LNCAP (cell line): ENCODE measurements at regions not wholly inside any gene's neighbourhood (a gene's known extent, or its start where the extent isn't known, plus 50 kb on each side); places are given as distances from the start of the nearest gene placed in this dataset.

Source experiments
- TF ChIP-seq, protein P1 (sequence below): fragments of 450-650 bp; IDR thresholded peaks from 2 replicates; pipeline ENCODE4 v1.5.1; 2017; ENCODE audit warnings: mild to moderate bottlenecking

DNA sequence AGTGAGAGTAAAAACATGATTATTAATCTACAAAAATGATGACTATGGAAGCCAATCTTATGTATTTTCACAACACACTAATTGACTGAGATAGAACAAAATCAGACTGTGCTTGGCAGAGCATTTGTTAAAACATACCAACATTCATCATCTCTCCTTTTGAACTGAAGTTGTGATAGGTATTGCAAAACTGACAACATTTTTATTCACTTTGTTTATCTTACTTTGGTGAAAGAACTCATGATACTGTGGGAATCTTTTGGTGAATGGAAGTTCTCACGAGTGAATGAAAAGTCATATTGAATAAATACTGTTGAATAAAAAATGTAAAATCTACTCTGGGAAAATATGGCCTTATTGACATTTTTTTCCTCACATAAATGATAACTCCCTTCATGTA lies 1430.2 kb upstream of the PIK3C3 start:
- TF ChIP-seq, protein P1, sequence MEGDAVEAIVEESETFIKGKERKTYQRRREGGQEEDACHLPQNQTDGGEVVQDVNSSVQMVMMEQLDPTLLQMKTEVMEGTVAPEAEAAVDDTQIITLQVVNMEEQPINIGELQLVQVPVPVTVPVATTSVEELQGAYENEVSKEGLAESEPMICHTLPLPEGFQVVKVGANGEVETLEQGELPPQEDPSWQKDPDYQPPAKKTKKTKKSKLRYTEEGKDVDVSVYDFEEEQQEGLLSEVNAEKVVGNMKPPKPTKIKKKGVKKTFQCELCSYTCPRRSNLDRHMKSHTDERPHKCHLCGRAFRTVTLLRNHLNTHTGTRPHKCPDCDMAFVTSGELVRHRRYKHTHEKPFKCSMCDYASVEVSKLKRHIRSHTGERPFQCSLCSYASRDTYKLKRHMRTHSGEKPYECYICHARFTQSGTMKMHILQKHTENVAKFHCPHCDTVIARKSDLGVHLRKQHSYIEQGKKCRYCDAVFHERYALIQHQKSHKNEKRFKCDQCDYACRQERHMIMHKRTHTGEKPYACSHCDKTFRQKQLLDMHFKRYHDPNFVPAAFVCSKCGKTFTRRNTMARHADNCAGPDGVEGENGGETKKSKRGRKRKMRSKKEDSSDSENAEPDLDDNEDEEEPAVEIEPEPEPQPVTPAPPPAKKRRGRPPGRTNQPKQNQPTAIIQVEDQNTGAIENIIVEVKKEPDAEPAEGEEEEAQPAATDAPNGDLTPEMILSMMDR, result no peak

DNA sequence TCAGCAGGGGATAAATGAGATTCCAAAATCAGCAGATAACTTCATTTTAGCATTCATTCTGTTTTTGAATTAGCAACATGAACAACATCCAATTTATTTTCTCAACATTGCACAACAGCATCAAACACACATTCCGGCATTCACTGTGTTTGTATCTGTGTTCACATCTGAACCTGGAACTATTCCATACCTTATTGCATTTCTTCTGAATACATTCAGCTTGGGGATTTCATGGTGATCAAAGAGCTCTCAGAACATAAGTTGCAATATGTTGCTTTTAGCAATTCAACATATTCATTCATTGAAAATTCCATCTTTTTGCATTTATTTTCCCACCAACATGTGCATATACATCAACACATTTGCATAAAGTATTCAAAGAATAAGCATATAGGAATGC lies 1431.7 kb upstream of the PIK3C3 start:
- TF ChIP-seq, protein P1, result no peak

DNA sequence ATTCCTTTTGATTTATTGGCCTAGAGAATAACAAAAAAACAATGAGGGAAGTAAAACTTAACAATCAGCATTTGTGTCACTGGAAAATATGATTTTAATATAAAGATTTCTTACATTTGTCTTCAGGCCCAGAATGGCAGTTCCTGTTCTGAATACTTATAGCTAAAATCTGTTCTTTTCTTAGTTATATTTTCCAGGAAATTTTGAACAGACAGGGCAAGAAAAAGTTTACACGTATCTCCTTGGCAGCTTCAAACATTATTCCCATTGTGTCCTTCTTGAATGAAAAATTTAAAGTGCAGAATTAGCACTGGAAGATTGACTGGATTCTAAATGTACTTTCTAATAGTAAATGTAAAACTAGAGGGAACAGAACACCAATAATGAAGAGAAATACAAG lies 1454.0 kb upstream of the PIK3C3 start:
- TF ChIP-seq, protein P1, result no peak

DNA sequence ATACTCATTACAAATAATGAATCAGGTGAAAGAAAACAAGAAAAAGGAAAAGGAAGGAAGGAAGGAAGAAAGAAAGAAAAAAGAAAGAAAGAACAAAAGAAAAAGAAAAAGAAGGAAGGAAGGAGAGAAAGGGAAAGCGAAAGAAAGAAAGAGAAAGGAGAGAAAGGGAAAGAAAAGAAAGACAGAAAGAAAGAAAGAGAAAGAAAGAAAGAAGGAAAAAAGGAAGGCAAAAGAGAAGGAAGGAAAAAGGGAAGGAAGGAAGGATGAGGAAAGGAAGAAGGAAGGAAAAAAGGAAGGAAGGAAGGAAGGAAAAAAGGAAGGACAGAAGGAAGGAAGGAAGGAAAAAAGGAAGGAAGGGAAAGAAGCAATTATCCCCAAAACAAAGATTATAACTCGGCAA lies 1460.4 kb upstream of the PIK3C3 start:
- TF ChIP-seq, protein P1, result no peak

DNA sequence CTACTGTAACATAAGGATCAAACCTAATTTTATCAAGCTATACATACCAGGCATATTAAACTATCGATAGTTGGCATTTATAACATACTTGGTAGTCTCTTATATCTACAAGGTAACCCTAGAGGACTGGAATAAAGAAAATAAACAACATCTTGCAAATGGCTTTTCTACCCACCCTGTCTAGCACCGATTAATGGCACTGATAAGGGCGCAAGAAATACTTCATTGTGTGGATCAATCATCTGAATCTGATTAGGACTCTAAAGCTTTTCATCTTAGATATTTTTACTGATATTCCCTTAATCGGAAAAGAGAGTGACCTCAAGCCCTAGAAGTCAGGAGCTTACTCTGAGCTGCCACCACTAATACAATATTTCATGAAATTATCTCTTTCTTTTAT lies 1461.7 kb upstream of the PIK3C3 start:
- TF ChIP-seq, protein P1, result no peak

DNA sequence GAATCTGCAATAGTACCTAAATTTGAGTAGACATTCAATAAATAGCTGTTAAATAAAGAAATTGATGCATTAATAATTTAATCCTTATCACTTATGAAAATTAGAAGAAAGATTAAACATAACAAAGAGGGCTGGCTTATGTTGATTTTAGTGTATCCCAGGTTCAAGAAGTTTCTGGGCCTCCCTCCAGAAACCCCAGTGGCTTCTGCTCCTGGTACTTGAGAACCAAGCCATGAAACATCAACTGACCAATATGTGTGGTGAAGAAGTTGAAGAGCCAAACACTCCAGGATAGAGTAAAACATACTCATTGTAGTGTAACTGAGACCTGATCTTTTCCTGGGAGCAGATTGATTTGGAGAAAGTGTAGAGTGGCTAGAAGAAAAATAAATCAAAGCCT lies 1465.7 kb upstream of the PIK3C3 start:
- TF ChIP-seq, protein P1, result no peak

DNA sequence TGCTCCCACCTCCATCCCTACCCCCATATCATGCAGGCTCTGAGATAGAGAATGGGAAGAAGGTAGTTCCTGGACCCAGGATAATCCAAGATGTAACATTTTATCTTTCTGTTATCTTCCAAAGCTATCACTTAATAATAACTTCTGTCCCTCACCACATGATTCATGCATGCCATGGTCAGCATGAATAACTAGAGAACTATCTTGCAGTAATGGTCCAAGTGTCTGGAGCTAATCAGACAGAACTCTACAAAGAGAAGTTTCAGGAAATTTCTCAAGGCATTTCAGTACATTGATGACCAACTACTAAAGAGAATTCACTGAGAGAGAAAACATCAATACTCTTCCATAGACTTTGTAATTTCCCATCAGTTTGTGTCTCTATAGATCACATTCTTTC lies 1469.7 kb upstream of the PIK3C3 start:
- TF ChIP-seq, protein P1, result no peak
